ENCODE measurements at regions not wholly inside any gene's neighbourhood (a gene's known extent, or its start where the extent isn't known, plus 50 kb on each side); places are given as distances from the start of the nearest gene placed in this dataset.

- TF ChIP-seq, protein P1, sequence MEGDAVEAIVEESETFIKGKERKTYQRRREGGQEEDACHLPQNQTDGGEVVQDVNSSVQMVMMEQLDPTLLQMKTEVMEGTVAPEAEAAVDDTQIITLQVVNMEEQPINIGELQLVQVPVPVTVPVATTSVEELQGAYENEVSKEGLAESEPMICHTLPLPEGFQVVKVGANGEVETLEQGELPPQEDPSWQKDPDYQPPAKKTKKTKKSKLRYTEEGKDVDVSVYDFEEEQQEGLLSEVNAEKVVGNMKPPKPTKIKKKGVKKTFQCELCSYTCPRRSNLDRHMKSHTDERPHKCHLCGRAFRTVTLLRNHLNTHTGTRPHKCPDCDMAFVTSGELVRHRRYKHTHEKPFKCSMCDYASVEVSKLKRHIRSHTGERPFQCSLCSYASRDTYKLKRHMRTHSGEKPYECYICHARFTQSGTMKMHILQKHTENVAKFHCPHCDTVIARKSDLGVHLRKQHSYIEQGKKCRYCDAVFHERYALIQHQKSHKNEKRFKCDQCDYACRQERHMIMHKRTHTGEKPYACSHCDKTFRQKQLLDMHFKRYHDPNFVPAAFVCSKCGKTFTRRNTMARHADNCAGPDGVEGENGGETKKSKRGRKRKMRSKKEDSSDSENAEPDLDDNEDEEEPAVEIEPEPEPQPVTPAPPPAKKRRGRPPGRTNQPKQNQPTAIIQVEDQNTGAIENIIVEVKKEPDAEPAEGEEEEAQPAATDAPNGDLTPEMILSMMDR (IDR thresholded peaks at IDR 0.05 in 4 of 5, conservative IDR thresholded peaks at IDR 0.05 in 1 of 5), result no peak
- no peak for TF ChIP-seq POLR2A (IDR thresholded peaks at IDR 0.05)
Measured at GRCh38 chr21:16421965-16422364, 692.2 kb downstream of the USP25 start.

All from gastrocnemius medialis (tissue), 4 donors.